Testis (tissue), 2 donors: ENCODE measurements at regions not wholly inside any gene's neighbourhood (a gene's known extent, or its start where the extent isn't known, plus 50 kb on each side); places are given as distances from the start of the nearest gene placed in this dataset.

ENCODE experiments used
- DNase-seq: peaks from one replicate; pipeline ENCODE4 v3.0.0-alpha.2; 2019
- H3K27ac ChIP-seq, 2 donors: fragments of 200-600 bp; sonication (generic); one replicate each; pipeline ENCODE4 v1.5.1; 2019
- H3K27me3 ChIP-seq: fragments of 200-600 bp; sonication (generic); one replicate; pipeline ENCODE4 v1.5.1; 2019
- H3K36me3 ChIP-seq: fragments of 200-600 bp; sonication (generic); one replicate; pipeline ENCODE4 v1.5.1; 2017; ENCODE audit warnings: low read depth; ENCODE audit errors: missing control alignments
- H3K4me1 ChIP-seq: fragments of 200-600 bp; sonication (generic); one replicate; pipeline ENCODE4 v1.5.1; 2019
- H3K4me3 ChIP-seq, 2 donors: fragments of 200-600 bp; sonication (generic); one replicate each; pipeline ENCODE4 v1.5.1; 2017 to 2019
- H3K9me3 ChIP-seq: fragments of 200-600 bp; sonication (generic); one replicate; pipeline ENCODE4 v1.5.1; 2017
- POLR2A ChIP-seq: fragments of 450-650 bp; IDR thresholded peaks from one replicate; pipeline ENCODE4 v1.6.1; 2017; ENCODE audit warnings: antibody characterized with exemption, mild to moderate bottlenecking, moderate library complexity
- WGBS, 2 donors: methylation state at CpG; one replicate each; pipeline ENCODE4 v1.1.5; 2018; 5-methylcytosine and 5-hydroxymethylcytosine counted together
- intact Hi-C: fragments of 100-400 bp; cut with DNase I; formaldehyde crosslinking; loops from one replicate; pipeline ENCODE4 v1.15.1; 2023; ENCODE audit warnings: low total_unique reads
- TF ChIP-seq, protein P1 (sequence below), 3 experiments: fragments of 450-650 bp in 2 of 3; fragments of 200-600 bp in 1 of 3; sonication (generic) in 1 of 3; IDR thresholded peaks; one replicate each; pipeline ENCODE4 v1.5.1; 2016 to 2019; ENCODE audit warnings: antibody characterized with exemption in 3 of 3, mild to moderate bottlenecking in 2 of 3, moderate library complexity in 1 of 3

DNA sequence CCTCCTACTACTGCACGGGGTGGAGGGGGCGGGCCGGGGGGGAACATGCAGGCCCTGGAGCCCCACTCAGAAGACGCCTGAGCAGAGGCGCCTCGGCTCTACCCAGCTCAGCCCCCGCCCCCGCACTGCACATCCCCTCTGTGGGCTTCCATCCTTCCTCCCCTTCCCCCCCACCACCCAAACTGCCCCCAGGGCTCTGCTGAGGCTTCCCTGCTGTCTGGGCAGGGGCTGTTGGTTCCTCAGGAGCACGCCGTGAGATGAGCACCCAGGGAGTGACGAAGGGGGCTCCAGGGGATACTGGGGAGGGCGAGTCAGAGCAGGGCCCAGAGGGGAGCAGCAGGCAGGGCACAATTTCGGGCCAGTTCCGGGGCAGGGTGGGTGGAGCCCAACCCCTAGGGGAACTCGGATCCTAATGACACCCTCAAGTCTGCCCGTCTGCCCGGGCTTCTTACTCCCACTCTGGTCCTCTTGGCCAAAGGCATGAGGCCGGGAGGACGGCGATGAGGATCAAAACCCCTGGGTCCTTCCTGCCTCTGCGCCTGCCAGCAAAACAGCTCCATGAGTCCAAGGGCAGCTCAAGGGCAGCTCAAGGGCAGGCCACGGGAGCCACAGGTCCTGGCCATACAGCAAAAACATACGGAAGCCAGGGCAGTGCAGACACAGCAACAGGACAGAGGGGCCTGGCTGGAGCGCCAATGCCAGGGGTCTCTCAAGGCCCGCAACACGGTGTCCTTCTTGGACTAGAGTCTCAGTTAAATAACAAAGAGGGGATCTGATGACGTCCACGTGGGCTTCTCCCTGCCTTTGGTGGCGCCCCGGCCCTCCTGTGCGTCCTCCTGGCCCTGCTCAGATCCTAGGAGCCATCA lies 200.9 kb downstream of the AUH start:
- no peaks in the 10 kb centered on the region for H3K36me3 ChIP-seq
- H3K4me1 ChIP-seq, result no peaks in the 10 kb centered on the region
- WGBS, 2 donors, result 56 to 73% methylated on average over 9 to 31 of the region's 31 CpGs
- no peak for TF ChIP-seq POLR2A
- TF ChIP-seq, protein P1, sequence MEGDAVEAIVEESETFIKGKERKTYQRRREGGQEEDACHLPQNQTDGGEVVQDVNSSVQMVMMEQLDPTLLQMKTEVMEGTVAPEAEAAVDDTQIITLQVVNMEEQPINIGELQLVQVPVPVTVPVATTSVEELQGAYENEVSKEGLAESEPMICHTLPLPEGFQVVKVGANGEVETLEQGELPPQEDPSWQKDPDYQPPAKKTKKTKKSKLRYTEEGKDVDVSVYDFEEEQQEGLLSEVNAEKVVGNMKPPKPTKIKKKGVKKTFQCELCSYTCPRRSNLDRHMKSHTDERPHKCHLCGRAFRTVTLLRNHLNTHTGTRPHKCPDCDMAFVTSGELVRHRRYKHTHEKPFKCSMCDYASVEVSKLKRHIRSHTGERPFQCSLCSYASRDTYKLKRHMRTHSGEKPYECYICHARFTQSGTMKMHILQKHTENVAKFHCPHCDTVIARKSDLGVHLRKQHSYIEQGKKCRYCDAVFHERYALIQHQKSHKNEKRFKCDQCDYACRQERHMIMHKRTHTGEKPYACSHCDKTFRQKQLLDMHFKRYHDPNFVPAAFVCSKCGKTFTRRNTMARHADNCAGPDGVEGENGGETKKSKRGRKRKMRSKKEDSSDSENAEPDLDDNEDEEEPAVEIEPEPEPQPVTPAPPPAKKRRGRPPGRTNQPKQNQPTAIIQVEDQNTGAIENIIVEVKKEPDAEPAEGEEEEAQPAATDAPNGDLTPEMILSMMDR (IDR thresholded peaks at IDR 0.05), result no peak
- DNase-seq, result no peak
- H3K9me3 ChIP-seq, result no peaks in the 10 kb centered on the region
- H3K27ac ChIP-seq, result peak overlapping the region in 1 of 2 donors; percentile 50
- peak overlapping the region in 1 of 2 donors; percentile 52 for H3K4me3 ChIP-seq
- intact Hi-C loops, result no loop called here
- H3K27me3 ChIP-seq, result no peaks in the 10 kb centered on the region

DNA sequence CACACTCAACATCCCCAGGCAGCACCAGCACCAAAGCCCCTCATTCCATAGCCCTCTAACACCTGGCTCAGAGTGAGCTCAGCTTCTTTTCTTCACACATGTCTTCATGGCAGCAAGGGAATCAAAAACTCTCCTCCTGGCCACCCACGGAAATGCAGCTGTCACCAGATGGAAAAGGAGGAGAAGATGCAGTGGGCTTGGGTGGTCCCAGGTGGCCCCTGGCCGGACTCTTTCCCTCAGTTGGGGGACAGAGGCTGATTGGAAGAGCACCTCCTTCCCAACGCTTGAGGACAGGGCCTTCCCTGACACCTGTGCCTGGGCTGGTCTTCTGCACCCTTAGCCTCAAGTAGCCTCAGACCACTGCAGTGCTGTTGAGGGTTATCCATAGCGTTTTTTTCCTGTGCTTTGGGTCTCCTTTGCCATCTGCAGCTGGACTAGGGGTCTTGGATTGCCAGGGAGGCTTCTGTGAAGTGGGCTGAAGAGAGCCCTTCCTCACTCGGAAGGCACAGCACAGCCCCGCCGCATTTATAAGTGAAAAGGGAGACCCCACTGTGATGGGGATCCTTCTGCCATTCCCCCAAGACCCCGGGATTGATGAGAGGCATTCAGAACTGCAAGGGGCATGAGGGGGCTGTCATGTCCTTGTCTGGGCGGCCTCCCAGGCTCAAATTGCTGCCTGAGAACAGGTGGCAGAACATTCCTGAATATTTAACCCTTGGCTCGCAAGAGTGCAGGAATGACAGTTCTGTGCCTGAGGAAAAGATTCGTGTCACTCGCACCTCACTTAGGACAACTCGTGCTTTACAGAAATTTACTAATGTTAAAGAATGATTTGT lies 200.0 kb downstream of the AUH start:
- Histone ChIP-seq H3K36me3 (no peaks in the 10 kb centered on the region), H3K4me3 (no peak overlapping the region), H3K9me3 (no peaks in the 10 kb centered on the region), H3K27me3 (no peaks in the 10 kb centered on the region), H3K4me1 (no peaks in the 10 kb centered on the region), H3K27ac (no peak overlapping the region)
- WGBS, 2 donors, result 85 to 87% methylated on average over 7 to 13 of the region's 13 CpGs
- DNase-seq, result no peak
- TF ChIP-seq, protein P1 (IDR thresholded peaks at IDR 0.05), result no peak
- no peak for TF ChIP-seq POLR2A
- intact Hi-C loops, result no loop called here

DNA sequence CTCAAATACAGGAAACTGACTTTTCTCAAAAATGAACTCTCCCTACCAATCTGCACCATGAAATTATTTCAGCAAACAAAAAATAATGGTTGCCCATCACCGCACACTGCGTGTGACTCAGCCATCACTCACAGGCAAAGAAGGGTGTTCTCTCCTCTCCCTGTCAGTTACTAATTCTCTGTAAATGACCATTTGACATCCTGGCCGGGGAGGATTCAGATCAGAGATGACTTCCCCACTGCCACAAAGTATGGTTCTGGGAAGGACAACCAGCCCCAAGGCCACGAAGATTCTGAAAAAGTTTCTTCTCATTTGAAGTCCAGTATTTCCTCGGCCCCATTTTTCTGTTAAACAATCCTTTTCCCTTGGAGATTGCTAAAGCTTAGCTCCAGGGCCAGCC lies 199.4 kb downstream of the AUH start:
- H3K27ac ChIP-seq, result no peak overlapping the region
- H3K36me3 ChIP-seq, result no peaks in the 10 kb centered on the region
- intact Hi-C loops, result no loop called here
- WGBS, 2 donors, result 86 to 90% methylated on average over 5 of the region's 5 CpGs
- no peak overlapping the region for H3K4me3 ChIP-seq
- H3K9me3 ChIP-seq, result no peaks in the 10 kb centered on the region
- DNase-seq, result no peak
- H3K27me3 ChIP-seq, result no peaks in the 10 kb centered on the region
- TF ChIP-seq, protein P1 (IDR thresholded peaks at IDR 0.05), result no peak
- TF ChIP-seq POLR2A, result no peak
- H3K4me1 ChIP-seq, result no peaks in the 10 kb centered on the region

DNA sequence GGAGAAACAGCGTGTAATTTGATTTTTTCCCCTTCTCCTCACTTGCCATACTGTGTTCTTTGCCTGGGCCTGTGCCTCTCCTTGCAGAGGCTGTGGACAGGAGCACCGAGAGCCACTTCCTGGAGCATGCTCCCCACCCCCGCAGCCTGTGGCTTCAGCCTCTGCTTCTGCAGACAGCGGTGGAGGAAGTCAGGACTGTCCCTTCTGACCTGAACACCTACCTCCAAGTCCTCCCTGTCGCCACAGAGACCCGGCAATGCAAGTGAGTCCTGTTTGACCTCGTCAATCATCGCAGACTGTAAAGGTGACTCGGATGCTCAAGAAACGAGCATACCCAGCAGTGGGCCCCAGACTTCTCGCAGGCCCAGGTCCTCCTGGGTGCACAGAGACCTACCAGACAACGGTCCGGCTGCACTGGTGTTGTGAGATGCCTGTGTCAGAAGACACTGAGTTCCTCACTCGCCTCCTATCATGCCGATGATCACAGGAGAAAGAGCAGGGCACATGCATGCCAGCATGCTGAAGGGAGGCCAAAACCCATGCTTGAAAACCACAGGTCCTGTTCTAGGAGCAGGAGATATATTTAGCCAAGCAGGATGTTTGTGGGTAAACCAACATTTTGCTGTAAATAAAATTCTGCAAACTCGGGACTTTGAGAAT lies 198.8 kb downstream of the AUH start:
- intact Hi-C loops, result no loop called here
- H3K36me3 ChIP-seq, result no peaks in the 10 kb centered on the region
- H3K4me3 ChIP-seq, result no peak overlapping the region
- no peaks in the 10 kb centered on the region for H3K27me3 ChIP-seq
- TF ChIP-seq POLR2A, result no peak
- TF ChIP-seq, protein P1 (IDR thresholded peaks at IDR 0.05), result no peak
- no peaks in the 10 kb centered on the region for H3K4me1 ChIP-seq
- no peak overlapping the region for H3K27ac ChIP-seq
- 73 to 92% methylated on average over 12 to 16 of the region's 16 CpGs for WGBS, 2 donors
- peak; percentile 36 for DNase-seq
- no peaks in the 10 kb centered on the region for H3K9me3 ChIP-seq
